RWPE2 (cell line): ENCODE measurements at regions not wholly inside any gene's neighbourhood (a gene's known extent, or its start where the extent isn't known, plus 50 kb on each side); places are given as distances from the start of the nearest gene placed in this dataset.

Source experiments
- ATAC-seq: fragments of 200-7000 bp; cut with Tn5 transposase; 3 replicates; pipeline ENCODE4 v1.9.1; 2021; ENCODE audit warnings: low read depth
- DNase-seq: peaks from one replicate; pipeline ENCODE4 v3.0.0-alpha.2; 2020; ENCODE audit warnings: low spot score
- H3K27ac ChIP-seq: fragments of 450-650 bp; 2 replicates; pipeline ENCODE4 v1.5.1; 2017; ENCODE audit warnings: mild to moderate bottlenecking; ENCODE audit not compliant: poor library complexity, severe bottlenecking
- H3K27me3 ChIP-seq: fragments of 250-450 bp; sonication (Bioruptor Pico); 2 replicates; pipeline ENCODE4 v1.5.1; 2021; ENCODE audit warnings: mild to moderate bottlenecking, moderate library complexity; ENCODE audit not compliant: insufficient read depth, poor library complexity, severe bottlenecking
- H3K36me3 ChIP-seq: fragments of 250-450 bp; sonication (Bioruptor Pico); 2 replicates; pipeline ENCODE4 v1.5.1; 2020; ENCODE audit warnings: low read depth, mild to moderate bottlenecking, moderate library complexity
- H3K4me1 ChIP-seq: fragments of 250-450 bp; sonication (Bioruptor Pico); 2 replicates; pipeline ENCODE4 v1.5.1; 2021; ENCODE audit warnings: mild to moderate bottlenecking, moderate library complexity; ENCODE audit not compliant: insufficient read depth, poor library complexity, severe bottlenecking
- H3K4me3 ChIP-seq: fragments of 250-450 bp; sonication (Bioruptor Pico); 2 replicates; pipeline ENCODE4 v1.5.1; 2021; ENCODE audit warnings: mild to moderate bottlenecking, moderate library complexity; ENCODE audit not compliant: severe bottlenecking
- H3K9me3 ChIP-seq: fragments of 250-450 bp; sonication (Bioruptor Pico); 2 replicates; pipeline ENCODE4 v1.5.1; 2021; ENCODE audit warnings: mild to moderate bottlenecking, moderate library complexity; ENCODE audit not compliant: severe bottlenecking
- CTCF ChIP-seq: fragments of 450-650 bp; IDR thresholded peaks from one replicate; pipeline ENCODE4 v1.5.1; 2017; ENCODE audit warnings: mild to moderate bottlenecking, moderate library complexity; ENCODE audit not compliant: poor library complexity, severe bottlenecking

GRCh38 chr6:1023229-1023628 is 288.7 kb upstream of the FOXQ1 start:
- no peak overlapping the region for H3K27ac ChIP-seq
- ATAC-seq (no peak), DNase-seq (no peak)
- H3K36me3 ChIP-seq: no peaks in the 10 kb centered on the region
- no peak for TF ChIP-seq CTCF
- no peaks in the 10 kb centered on the region for H3K27me3 ChIP-seq
- H3K4me1 ChIP-seq: peaks cover 5% of the 10 kb centered on the region
- no peaks in the 10 kb centered on the region for H3K9me3 ChIP-seq
- no peak overlapping the region for H3K4me3 ChIP-seq

GRCh38 chr6:1022719-1023118 is 289.2 kb upstream of the FOXQ1 start:
- TF ChIP-seq CTCF: no peak

GRCh38 chr6:1020837-1021236 is 291.1 kb upstream of the FOXQ1 start:
- Histone ChIP-seq H3K4me3 (no peak overlapping the region), H3K36me3 (no peaks in the 10 kb centered on the region), H3K27ac (no peak overlapping the region), H3K9me3 (no peaks in the 10 kb centered on the region), H3K4me1 (no peaks in the 10 kb centered on the region), H3K27me3 (no peaks in the 10 kb centered on the region)
- DNase-seq (no peak), ATAC-seq (no peak)
- no peak for TF ChIP-seq CTCF

More at GRCh38 chr6:1022719-1023118, 289.2 kb upstream of the FOXQ1 start:
- H3K27me3 ChIP-seq: no peaks in the 10 kb centered on the region
- DNase-seq: no peak
- H3K27ac ChIP-seq: no peak overlapping the region
- ATAC-seq: no peak
- H3K9me3 ChIP-seq: no peaks in the 10 kb centered on the region
- no peaks in the 10 kb centered on the region for H3K36me3 ChIP-seq
- H3K4me3 ChIP-seq: no peak overlapping the region
- H3K4me1 ChIP-seq: peaks cover 3% of the 10 kb centered on the region

- Histone ChIP-seq H3K4me3 (no peak overlapping the region), H3K36me3 (no peaks in the 10 kb centered on the region), H3K9me3 (no peaks in the 10 kb centered on the region), H3K27me3 (no peaks in the 10 kb centered on the region), H3K27ac (no peak overlapping the region), H3K4me1 (no peaks in the 10 kb centered on the region)
- DNase-seq (no peak), ATAC-seq (no peak)
- no peak for TF ChIP-seq CTCF
Measured at GRCh38 chr6:1020133-1020532, 291.8 kb upstream of the FOXQ1 start.

GRCh38 chr6:1018041-1018440 is 293.9 kb upstream of the FOXQ1 start:
- no peak for ATAC-seq
- no peak for DNase-seq
- TF ChIP-seq CTCF: no peak
- no peaks in the 10 kb centered on the region for H3K36me3 ChIP-seq
- no peak overlapping the region for H3K27ac ChIP-seq
- no peak overlapping the region for H3K4me3 ChIP-seq
- no peaks in the 10 kb centered on the region for H3K9me3 ChIP-seq
- no peaks in the 10 kb centered on the region for H3K4me1 ChIP-seq
- no peaks in the 10 kb centered on the region for H3K27me3 ChIP-seq
